GDM1 (cell line): ENCODE measurements at regions not wholly inside any gene's neighbourhood (a gene's known extent, or its start where the extent isn't known, plus 50 kb on each side); places are given as distances from the start of the nearest gene placed in this dataset.
"Not testable (repeated sequence)": the region's sequence is repeated elsewhere in the genome, so short reads cannot be mapped to it uniquely, and the experiment has no call there.

Source experiments
- DNase-seq: peaks from one replicate; lab custom pipeline; 2025; lab: John Stamatoyannopoulos, UW

GRCh38 chr20:29296256-29297230 lies 1960.9 kb upstream of the DEFB115 start:
- DNase-seq: no peak

GRCh38 chr20:29297411-29298270 lies 1959.8 kb upstream of the DEFB115 start:
- no peak for DNase-seq

- DNase-seq: no peak
Observed at GRCh38 chr20:29298271-29298590, 1959.2 kb upstream of the DEFB115 start.

- no peak for DNase-seq
Observed at GRCh38 chr20:29298759-29299613, 1958.5 kb upstream of the DEFB115 start.

GRCh38 chr20:29299811-29300578 lies 1957.5 kb upstream of the DEFB115 start:
- no peak for DNase-seq

- DNase-seq: no peak
Observed at GRCh38 chr20:29300579-29301551, 1956.6 kb upstream of the DEFB115 start.

GRCh38 chr20:29301624-29302259 lies 1955.7 kb upstream of the DEFB115 start:
- DNase-seq: no peak

- no peak for DNase-seq
Observed at GRCh38 chr20:29302979-29303644, 1954.4 kb upstream of the DEFB115 start.

GRCh38 chr20:29306390-29307072 lies 1950.9 kb upstream of the DEFB115 start:
- no peak for DNase-seq

GRCh38 chr20:29307484-29307883 lies 1950.0 kb upstream of the DEFB115 start:
- DNase-seq: not testable (repeated sequence)

GRCh38 chr20:29308956-29309355 lies 1948.5 kb upstream of the DEFB115 start:
- not testable (repeated sequence) for DNase-seq

- not testable (repeated sequence) for DNase-seq
Observed at GRCh38 chr20:29309481-29309880, 1948.0 kb upstream of the DEFB115 start.

- DNase-seq: not testable (repeated sequence)
Observed at GRCh38 chr20:29311046-29311445, 1946.4 kb upstream of the DEFB115 start.

- not testable (repeated sequence) for DNase-seq
Observed at GRCh38 chr20:29312679-29313078, 1944.8 kb upstream of the DEFB115 start.

- no peak for DNase-seq
Observed at GRCh38 chr20:29313481-29313880, 1944.0 kb upstream of the DEFB115 start.

GRCh38 chr20:29314294-29314693 lies 1943.2 kb upstream of the DEFB115 start:
- no peak for DNase-seq

GRCh38 chr20:29318871-29319461 lies 1938.5 kb upstream of the DEFB115 start:
- no peak for DNase-seq

GRCh38 chr20:29319725-29320124 lies 1937.7 kb upstream of the DEFB115 start:
- no peak for DNase-seq
